Heart left ventricle (tissue), 16 donors: ENCODE measurements at regions not wholly inside any gene's neighbourhood (a gene's known extent, or its start where the extent isn't known, plus 50 kb on each side); places are given as distances from the start of the nearest gene placed in this dataset.

ENCODE experiments used
- ATAC-seq, 4 donors: fragments of 200-7000 bp; cut with Tn5 transposase; one replicate each; pipeline ENCODE4 v1.9.1; 2020 to 2022; ENCODE audit warnings: moderate library complexity in 4 of 4, mild to moderate bottlenecking in 3 of 4, moderate number of reproducible peaks in 1 of 4
- DNase-seq, 5 donors: peaks; one replicate each; pipeline ENCODE4 v3.0.0-alpha.2; 2020
- H3K27ac ChIP-seq, 12 donors: fragments of 200-600 bp; sonication (generic) in 4 of 12; one replicate each; pipeline versions ENCODE4 v1.5.0 to v1.8.0; 2016 to 2022; ENCODE audit warnings: mild to moderate bottlenecking in 2 of 12
- H3K27me3 ChIP-seq, 9 donors: fragments of 200-600 bp; sonication (generic) in 2 of 9; one replicate each; pipeline versions ENCODE4 v1.5.1 to v1.8.0; 2016 to 2022; ENCODE audit warnings: mild to moderate bottlenecking in 3 of 9
- H3K36me3 ChIP-seq, 9 donors: fragments of 200-600 bp; sonication (generic) in 2 of 9; one replicate each; pipeline versions ENCODE4 v1.5.0 to v1.8.0; 2018 to 2022; ENCODE audit warnings: mild to moderate bottlenecking in 2 of 9
- H3K4me1 ChIP-seq, 12 donors: fragments of 200-600 bp; sonication (generic) in 4 of 12; one replicate each; pipeline versions ENCODE4 v1.5.0 to v1.8.0; 2016 to 2022; ENCODE audit warnings: mild to moderate bottlenecking in 3 of 12
- H3K4me3 ChIP-seq, 12 donors: fragments of 200-600 bp; sonication (generic) in 4 of 12; one replicate each; pipeline versions ENCODE4 v1.5.0 to v1.8.0; 2017 to 2022; ENCODE audit warnings: mild to moderate bottlenecking in 9 of 12, moderate library complexity in 4 of 12
- H3K9me3 ChIP-seq, 12 donors: fragments of 200-600 bp; sonication (generic) in 4 of 12; one replicate each; pipeline versions ENCODE4 v1.5.0 to v1.8.0; 2016 to 2022; ENCODE audit warnings: mild to moderate bottlenecking in 1 of 12
- CTCF ChIP-seq, 12 donors: fragments of 200-600 bp; sonication (generic) in 4 of 12; IDR thresholded peaks; one replicate each; pipeline versions ENCODE4 v1.5.0 to v1.8.0; 2018 to 2022; ENCODE audit warnings: antibody characterized with exemption in 12 of 12, mild to moderate bottlenecking in 5 of 12
- POLR2A ChIP-seq, 2 donors: fragments of 450-650 bp; IDR thresholded peaks; one replicate each; pipeline ENCODE4 v1.6.1; 2017; ENCODE audit warnings: antibody characterized with exemption in 2 of 2, mild to moderate bottlenecking in 2 of 2, moderate library complexity in 2 of 2
- WGBS, 4 donors: extraction: QIAGEN DNeasy Blood & Tissue Kit in 2 of 4; methylation state at CpG; one replicate each; pipeline versions ENCODE4 v1.1.5 to v1.1.7; 2013 to 2018; 5-methylcytosine and 5-hydroxymethylcytosine counted together
- intact Hi-C, 10 donors: fragments of 100-400 bp; cut with DNase I; formaldehyde crosslinking; loops; one replicate each; pipeline versions ENCODE4 v1.11.1 to v1.14.2; 2022
- donor health status: ischemic (EF 13 %, LVEDD 7.1; RV severe dilation, severe dysfunction).
- donor health status: healthy with polysubstance abuse.
- donor health status: DM: no; HTN: yes; CAD: no.
- donor health status: DM: no; HTN: no; CAD: no.
- donor health status: ischemic (EF 25% LVEDD 6.9; RV normal size, moderate dysfunction).
- donor health status: ischemic (EF 25% LVEDD 5.7; RV mildly dilated, moderate dysfunction).
- donor health status: healthy.
- donor health status: DM: yes; HTN: yes; CAD: no.
- donor health status: ischemic (EF 35%, LVEDD 5.7; RV mildly dilated, moderate dysfunction).
- donor health status: nonischemic (EF 11% LVEDD 7.7; RV severe dilation, severe dysfunction).
- donor health status: DM: yes; HTN: yes; CAD: no.
- donor health status: PGD.
- donor health status: ischemic (EF 29% LVEDD 5.4; RV normal size, mild dysfunction).
- donor health status: nonischemic (EF 23%, LVEDD 6.1; RV moderate dilation, normal function).

GRCh38 chr12:113766131-113766878 lies 199.8 kb downstream of the RBM19 start:
- Histone ChIP-seq H3K9me3 (no peaks in the 10 kb centered on the region), H3K36me3 (no peaks in the 10 kb centered on the region), H3K27me3 (peaks cover 0 to 53% (median 12%) of the 10 kb centered on the region in 9 donors), H3K4me3 (no peak overlapping the region), H3K4me1 (no peaks in the 10 kb centered on the region), H3K27ac (no peak overlapping the region)
- WGBS, 4 donors: 67 to 73% (median 72%) methylated on average over 35 to 36 of the region's 36 CpGs
- ATAC-seq: no peak
- TF ChIP-seq CTCF (IDR thresholded peaks at IDR 0.05) (no peak), POLR2A (IDR thresholded peaks at IDR 0.05) (no peak)
- intact Hi-C loops: no loop called here
- no peak for DNase-seq

- Histone ChIP-seq H3K9me3 (no peaks in the 10 kb centered on the region), H3K27me3 (peaks cover 0 to 66% (median 19%) of the 10 kb centered on the region in 9 donors), H3K36me3 (no peaks in the 10 kb centered on the region), H3K4me1 (no peaks in the 10 kb centered on the region), H3K27ac (no peak overlapping the region), H3K4me3 (no peak overlapping the region)
- ATAC-seq (no peak), DNase-seq (no peak)
- TF ChIP-seq CTCF (IDR thresholded peaks at IDR 0.05) (no peak), POLR2A (IDR thresholded peaks at IDR 0.05) (no peak)
- WGBS, 4 donors: 77 to 79% (median 78%) methylated on average over 10 of the region's 10 CpGs
- intact Hi-C loops: no loop called here
Measured at GRCh38 chr12:113764661-113765060, 201.5 kb downstream of the RBM19 start.

- Histone ChIP-seq H3K27ac (no peak overlapping the region), H3K36me3 (no peaks in the 10 kb centered on the region), H3K4me1 (no peaks in the 10 kb centered on the region), H3K27me3 (peaks cover 0 to 73% (median 19%) of the 10 kb centered on the region in 9 donors), H3K4me3 (no peak overlapping the region), H3K9me3 (peaks cover 0 to 4% (median 0%) of the 10 kb centered on the region in 12 donors)
- DNase-seq (no peak), ATAC-seq (no peak)
- TF ChIP-seq POLR2A (IDR thresholded peaks at IDR 0.05): no peak
- WGBS, 4 donors: 54 to 60% (median 58%) methylated on average over 15 to 17 of the region's 17 CpGs
- intact Hi-C loops: no loop called here
Measured at GRCh38 chr12:113762882-113763816, 203.0 kb downstream of the RBM19 start.

GRCh38 chr12:113762155-113762881 lies 203.8 kb downstream of the RBM19 start:
- Histone ChIP-seq H3K4me3 (no peak overlapping the region), H3K27me3 (peaks cover 0 to 79% (median 19%) of the 10 kb centered on the region in 9 donors), H3K27ac (no peak overlapping the region), H3K9me3 (peaks cover 0 to 4% (median 0%) of the 10 kb centered on the region in 12 donors), H3K4me1 (no peaks in the 10 kb centered on the region), H3K36me3 (no peaks in the 10 kb centered on the region)
- no peak for ATAC-seq
- TF ChIP-seq CTCF (IDR thresholded peaks at IDR 0.05) (no peak), POLR2A (IDR thresholded peaks at IDR 0.05) (no peak)
- DNase-seq: no peak
- intact Hi-C loops: no loop called here
- 11 to 15% (median 13%) methylated on average over 18 to 19 of the region's 19 CpGs for WGBS, 4 donors
